ENCODE measurements at regions not wholly inside any gene's neighbourhood (a gene's known extent, or its start where the extent isn't known, plus 50 kb on each side); places are given as distances from the start of the nearest gene placed in this dataset.

DNA sequence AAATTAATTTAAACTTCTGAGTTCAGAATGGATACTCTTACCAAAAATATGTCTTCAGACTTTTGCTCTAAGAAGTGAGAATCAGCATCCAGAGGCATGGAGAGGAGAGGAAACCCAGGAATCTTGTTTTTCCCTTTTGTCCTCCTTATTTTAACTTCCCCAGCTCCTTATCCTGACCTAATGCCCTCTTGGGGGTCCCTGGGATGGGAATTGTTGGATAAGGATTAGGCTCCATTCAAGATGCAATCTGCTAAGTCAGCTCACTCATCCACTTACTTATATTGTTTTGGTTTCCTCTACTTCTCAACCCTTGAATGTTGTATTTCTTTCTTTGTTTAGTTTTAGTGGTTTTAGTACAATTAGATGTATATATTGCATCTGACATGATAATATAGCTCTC is 208.4 kb upstream of the PCDH7 start:
- TF ChIP-seq, protein P1, sequence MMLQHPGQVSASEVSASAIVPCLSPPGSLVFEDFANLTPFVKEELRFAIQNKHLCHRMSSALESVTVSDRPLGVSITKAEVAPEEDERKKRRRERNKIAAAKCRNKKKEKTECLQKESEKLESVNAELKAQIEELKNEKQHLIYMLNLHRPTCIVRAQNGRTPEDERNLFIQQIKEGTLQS (IDR thresholded peaks at IDR 0.05) = no peak
- TF ChIP-seq, protein P2, sequence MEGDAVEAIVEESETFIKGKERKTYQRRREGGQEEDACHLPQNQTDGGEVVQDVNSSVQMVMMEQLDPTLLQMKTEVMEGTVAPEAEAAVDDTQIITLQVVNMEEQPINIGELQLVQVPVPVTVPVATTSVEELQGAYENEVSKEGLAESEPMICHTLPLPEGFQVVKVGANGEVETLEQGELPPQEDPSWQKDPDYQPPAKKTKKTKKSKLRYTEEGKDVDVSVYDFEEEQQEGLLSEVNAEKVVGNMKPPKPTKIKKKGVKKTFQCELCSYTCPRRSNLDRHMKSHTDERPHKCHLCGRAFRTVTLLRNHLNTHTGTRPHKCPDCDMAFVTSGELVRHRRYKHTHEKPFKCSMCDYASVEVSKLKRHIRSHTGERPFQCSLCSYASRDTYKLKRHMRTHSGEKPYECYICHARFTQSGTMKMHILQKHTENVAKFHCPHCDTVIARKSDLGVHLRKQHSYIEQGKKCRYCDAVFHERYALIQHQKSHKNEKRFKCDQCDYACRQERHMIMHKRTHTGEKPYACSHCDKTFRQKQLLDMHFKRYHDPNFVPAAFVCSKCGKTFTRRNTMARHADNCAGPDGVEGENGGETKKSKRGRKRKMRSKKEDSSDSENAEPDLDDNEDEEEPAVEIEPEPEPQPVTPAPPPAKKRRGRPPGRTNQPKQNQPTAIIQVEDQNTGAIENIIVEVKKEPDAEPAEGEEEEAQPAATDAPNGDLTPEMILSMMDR (IDR thresholded peaks at IDR 0.05 in 2 of 3, conservative IDR thresholded peaks at IDR 0.05 in 1 of 3; ENCODE audit: borderline replicate concordance in 1 of 3, insufficient read depth in 1 of 3, low read depth in 2 of 3, low read length in 2 of 3) = no peak
- TF ChIP-seq RAD21 (IDR thresholded peaks at IDR 0.05; ENCODE audit: low read depth) (no peak), POLR2A (IDR thresholded peaks at IDR 0.05; ENCODE audit: borderline replicate concordance, extremely low read depth, insufficient read depth, insufficient read length) (no peak), SIN3A (IDR thresholded peaks at IDR 0.05; ENCODE audit: low read depth) (no peak), YY1 (IDR thresholded peaks at IDR 0.05; ENCODE audit: extremely low read depth, insufficient replicate concordance, low read depth, low read length) (no peak)
- TF ChIP-seq, protein P3, sequence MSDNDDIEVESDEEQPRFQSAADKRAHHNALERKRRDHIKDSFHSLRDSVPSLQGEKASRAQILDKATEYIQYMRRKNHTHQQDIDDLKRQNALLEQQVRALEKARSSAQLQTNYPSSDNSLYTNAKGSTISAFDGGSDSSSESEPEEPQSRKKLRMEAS (IDR thresholded peaks at IDR 0.05) = no peak
- TF ChIP-seq, protein P4, sequence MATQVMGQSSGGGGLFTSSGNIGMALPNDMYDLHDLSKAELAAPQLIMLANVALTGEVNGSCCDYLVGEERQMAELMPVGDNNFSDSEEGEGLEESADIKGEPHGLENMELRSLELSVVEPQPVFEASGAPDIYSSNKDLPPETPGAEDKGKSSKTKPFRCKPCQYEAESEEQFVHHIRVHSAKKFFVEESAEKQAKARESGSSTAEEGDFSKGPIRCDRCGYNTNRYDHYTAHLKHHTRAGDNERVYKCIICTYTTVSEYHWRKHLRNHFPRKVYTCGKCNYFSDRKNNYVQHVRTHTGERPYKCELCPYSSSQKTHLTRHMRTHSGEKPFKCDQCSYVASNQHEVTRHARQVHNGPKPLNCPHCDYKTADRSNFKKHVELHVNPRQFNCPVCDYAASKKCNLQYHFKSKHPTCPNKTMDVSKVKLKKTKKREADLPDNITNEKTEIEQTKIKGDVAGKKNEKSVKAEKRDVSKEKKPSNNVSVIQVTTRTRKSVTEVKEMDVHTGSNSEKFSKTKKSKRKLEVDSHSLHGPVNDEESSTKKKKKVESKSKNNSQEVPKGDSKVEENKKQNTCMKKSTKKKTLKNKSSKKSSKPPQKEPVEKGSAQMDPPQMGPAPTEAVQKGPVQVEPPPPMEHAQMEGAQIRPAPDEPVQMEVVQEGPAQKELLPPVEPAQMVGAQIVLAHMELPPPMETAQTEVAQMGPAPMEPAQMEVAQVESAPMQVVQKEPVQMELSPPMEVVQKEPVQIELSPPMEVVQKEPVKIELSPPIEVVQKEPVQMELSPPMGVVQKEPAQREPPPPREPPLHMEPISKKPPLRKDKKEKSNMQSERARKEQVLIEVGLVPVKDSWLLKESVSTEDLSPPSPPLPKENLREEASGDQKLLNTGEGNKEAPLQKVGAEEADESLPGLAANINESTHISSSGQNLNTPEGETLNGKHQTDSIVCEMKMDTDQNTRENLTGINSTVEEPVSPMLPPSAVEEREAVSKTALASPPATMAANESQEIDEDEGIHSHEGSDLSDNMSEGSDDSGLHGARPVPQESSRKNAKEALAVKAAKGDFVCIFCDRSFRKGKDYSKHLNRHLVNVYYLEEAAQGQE (IDR thresholded peaks at IDR 0.05; ENCODE audit: low read depth) = no peak

All from HCT116 (cell line).